Thyroid gland (tissue), 4 donors: ENCODE measurements at regions not wholly inside any gene's neighbourhood (a gene's known extent, or its start where the extent isn't known, plus 50 kb on each side); places are given as distances from the start of the nearest gene placed in this dataset.
"Not testable (repeated sequence)": the region's sequence is repeated elsewhere in the genome, so short reads cannot be mapped to it uniquely, and the experiment has no call there.

Experiments
- CTCF ChIP-seq, 6 experiments: fragments of 200-600 bp in 3 of 6; fragments of 450-650 bp in 3 of 6; sonication (generic) in 3 of 6; IDR thresholded peaks; one replicate each; pipeline ENCODE4 v1.5.1; 2016 to 2019; ENCODE audit warnings: antibody characterized with exemption in 6 of 6, mild to moderate bottlenecking in 2 of 6, inconsistent platforms in 1 of 6, moderate library complexity in 1 of 6
- POLR2A ChIP-seq, 2 donors: fragments of 450-650 bp; IDR thresholded peaks; one replicate each; pipeline ENCODE4 v1.6.1; 2017; ENCODE audit warnings: antibody characterized with exemption in 2 of 2, mild to moderate bottlenecking in 2 of 2, moderate library complexity in 1 of 2

GRCh38 chr21:6567542-6567941 lies 3953.8 kb upstream of the TPTE start:
- TF ChIP-seq CTCF, POLR2A (IDR thresholded peaks at IDR 0.05): not testable (repeated sequence)
